GM19025 (cell line): ENCODE measurements at regions not wholly inside any gene's neighbourhood (a gene's known extent, or its start where the extent isn't known, plus 50 kb on each side); places are given as distances from the start of the nearest gene placed in this dataset.
"Not testable (repeated sequence)": the region's sequence is repeated elsewhere in the genome, so short reads cannot be mapped to it uniquely, and the experiment has no call there.

Experiments used
- ATAC-seq: cut with Tn5 transposase; IDR thresholded peaks from one replicate; pipeline ENCODE4 v1.9.1; 2021; ENCODE audit warnings: mild to moderate bottlenecking, low read depth, moderate library complexity; ENCODE audit not compliant: unreplicated experiment

GRCh38 chr10:111551001-111551400, 474.2 kb downstream of the ADRA2A start:
- ATAC-seq: no peak

GRCh38 chr10:111556666-111557065, 479.8 kb downstream of the ADRA2A start:
- ATAC-seq: no peak

DNA sequence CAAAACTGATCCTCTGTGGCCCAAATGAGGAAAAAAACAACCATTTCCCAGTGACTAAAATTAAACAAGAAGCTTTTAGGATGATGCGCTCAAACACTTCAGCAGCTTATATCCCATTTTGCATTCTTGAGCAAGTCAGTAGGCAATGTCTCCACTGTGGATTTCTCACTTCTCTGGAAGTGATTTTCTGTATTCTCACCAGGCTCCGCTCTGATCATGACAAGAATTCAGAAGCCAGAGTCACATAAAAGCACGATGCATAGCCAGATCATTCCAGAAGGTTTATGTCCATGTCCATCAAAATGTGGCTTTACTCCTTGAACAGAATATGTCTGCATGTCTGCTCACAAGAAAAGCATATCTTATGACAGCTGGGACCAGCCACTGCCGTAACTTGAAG, 481.4 kb downstream of the ADRA2A start:
- ATAC-seq: no peak

DNA sequence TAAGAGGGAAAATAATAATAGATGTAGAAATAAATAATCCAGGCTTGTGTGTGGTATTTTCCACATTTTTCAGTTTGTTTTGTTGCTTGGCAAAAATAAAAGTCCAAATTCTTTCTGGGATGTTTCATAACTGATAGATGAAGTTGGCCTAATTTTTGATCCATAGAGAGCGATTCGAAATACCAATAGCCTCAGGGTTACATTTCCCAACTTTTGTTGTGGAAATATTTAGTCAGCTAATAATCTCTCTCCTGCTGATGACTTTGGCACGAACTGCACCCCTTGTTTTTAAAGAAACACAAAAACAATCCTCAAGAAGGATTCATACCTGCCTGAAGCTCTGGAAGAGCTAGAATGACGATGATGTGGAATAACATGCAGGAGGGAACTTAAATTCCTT, 483.2 kb downstream of the ADRA2A start:
- ATAC-seq: no peak

DNA sequence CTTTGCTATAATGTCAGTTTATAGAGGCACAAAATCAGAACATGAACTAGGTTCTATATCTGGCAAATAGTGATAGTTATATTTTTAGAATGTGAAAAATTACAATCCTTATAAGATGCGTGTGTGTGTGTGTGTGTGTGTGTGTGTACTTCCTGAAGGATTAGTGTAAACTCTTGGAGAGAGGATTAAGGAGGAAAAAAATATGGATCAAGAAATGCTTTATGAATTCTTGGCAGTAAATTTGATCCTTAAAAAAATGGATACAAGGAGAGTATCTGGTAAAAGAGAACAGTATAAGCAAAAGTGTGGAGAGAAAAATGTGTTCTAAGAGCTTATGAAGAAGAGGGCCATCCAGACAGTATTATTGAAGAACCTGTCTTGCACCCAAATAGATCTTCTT, 484.3 kb downstream of the ADRA2A start:
- ATAC-seq: no peak

DNA sequence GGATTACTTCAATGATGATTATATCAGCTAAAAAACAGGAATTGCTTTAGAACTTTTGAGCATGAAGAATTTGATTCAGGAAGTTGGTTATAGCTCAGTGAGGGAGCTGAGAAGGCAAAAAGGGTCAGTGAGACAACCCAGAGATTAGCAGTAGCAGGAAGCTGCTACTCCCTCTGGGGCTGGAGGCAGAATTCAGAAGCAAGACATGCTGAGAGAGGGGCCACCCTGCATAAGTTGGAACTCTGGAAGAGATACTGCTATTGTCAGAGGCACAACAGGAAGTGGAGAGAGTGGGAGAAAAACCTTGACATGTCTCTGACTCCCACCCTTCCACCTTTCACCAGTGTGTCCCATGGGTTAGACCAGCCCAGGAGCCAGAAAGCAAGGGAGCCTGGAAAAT, 488.7 kb downstream of the ADRA2A start:
- no peak for ATAC-seq

DNA sequence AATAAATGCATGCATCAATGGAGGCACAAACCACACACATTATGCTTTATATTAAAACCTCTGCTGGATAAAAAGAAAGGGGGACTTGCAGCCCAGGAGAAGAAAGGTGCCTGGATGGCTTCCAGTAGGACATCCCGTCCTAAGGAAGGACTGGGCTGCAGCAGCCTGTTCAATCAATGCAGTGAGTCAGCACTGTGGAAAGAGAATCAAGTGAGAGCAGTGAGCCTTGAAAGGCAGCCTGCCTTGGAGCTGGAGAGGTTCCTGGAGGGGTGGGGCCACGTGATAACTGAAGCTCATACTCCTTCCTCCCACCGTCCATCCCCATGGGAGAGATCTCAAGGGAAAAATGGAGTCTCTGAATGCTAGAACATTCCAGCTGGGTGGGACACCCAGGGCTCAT, 501.2 kb downstream of the ADRA2A start:
- ATAC-seq: no peak

GRCh38 chr10:111579473-111579872, 502.6 kb downstream of the ADRA2A start:
- ATAC-seq: no peak

- no peak for ATAC-seq
These were observed 513.9 kb downstream of the ADRA2A start for GRCh38 chr10:111590703-111591102.

DNA sequence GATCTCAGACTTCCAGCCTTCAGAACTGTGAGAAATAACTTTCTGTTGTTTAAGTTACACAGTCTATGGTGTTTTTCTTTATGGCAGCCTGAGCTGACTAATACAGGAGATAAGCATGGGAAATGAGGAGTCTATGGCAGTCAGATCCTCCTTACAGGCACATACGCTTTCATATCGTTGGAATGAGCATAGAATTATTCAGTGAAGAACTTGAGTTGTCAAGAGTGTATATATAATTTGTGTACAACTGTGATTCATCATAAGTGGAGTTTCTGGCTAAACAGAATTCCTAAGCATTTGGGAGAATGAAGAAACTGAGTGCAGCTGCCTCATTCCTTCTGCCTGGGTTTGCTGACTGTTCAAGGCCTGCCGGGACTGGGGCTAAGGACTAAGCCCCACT, 516.7 kb downstream of the ADRA2A start:
- ATAC-seq: no peak

- ATAC-seq: no peak
These were observed 518.3 kb downstream of the ADRA2A start for GRCh38 chr10:111595173-111595572.

GRCh38 chr10:111598433-111599059, 521.7 kb downstream of the ADRA2A start:
- no peak for ATAC-seq

DNA sequence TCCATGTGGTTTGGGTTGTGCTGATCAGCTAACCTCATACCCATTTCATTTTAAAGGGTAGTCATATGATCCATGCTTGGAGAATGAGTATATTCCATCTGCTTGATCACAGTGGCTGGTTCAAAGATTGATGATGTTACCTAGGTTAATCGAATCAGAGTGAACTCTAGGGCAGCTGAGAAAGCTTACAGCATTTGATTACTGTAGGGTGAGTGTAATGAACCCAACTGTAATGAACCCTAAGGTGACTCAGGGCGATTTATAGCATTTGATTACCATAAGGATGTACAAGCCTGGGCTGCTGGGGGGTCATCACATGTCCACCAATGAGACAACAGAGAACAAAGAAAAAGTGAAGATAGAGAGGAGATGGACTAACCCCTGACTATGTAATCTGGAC, 523.1 kb downstream of the ADRA2A start:
- ATAC-seq: no peak

DNA sequence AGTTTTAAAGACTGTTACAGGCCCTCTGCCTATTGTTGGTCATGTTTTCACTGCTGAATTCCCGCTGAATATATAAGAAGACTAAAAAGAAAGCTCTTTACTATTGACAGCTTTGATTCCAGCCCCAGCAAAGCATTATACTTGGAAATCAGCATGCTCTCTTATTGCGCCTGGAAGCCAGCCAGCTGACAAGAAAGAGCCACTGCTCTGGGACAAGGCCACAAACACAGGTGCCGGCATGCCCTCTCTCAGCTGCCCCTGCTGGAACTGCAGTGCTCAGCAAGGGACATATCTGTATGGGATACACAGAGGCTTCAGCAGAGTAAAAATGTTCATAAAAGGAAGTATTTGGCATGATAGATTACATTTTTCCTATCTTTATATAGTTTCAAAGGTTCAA, 523.9 kb downstream of the ADRA2A start:
- ATAC-seq: no peak

DNA sequence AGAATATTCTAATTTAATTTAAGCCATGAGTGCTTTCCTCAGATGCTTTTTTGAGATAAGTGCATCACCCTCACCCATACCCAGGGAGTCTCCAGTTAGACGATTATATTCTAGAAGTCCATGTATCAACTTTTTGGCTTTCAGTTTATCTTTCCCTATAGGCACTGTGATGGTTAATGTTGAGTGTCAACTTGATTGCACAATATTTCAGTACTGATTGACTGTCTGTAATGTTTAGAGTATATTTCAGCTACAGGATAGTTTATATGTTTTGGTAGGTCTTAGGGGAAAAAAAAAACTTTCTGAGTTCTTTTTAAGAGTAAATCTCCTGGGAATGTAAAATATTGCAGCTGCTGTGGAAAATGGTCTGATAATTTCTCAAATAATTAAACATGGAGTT, 535.4 kb downstream of the ADRA2A start:
- no peak for ATAC-seq

GRCh38 chr10:111634191-111634590, 549.4 kb downstream of the GPAM start:
- ATAC-seq: no peak

- no peak for ATAC-seq
These were observed 537.5 kb downstream of the GPAM start for GRCh38 chr10:111646021-111646420.

DNA sequence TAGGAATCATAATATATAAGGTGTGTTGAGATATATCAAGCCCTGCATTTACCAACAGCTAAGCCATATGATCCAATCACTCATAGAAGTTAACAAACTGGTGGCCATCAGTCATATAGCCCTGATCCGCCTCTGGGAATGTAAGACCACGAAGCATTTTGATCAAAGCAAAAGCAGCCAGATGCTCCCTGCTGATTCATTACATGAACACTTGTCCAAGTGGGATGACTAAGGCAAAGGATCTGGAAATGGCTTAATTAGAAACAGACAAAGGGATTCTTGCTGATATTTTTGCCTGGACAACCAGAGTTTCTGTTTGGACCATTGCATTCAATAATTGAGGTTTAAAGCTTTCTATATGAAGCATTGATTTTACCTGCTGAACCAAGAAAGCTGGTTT, 535.5 kb downstream of the GPAM start:
- no peak for ATAC-seq

DNA sequence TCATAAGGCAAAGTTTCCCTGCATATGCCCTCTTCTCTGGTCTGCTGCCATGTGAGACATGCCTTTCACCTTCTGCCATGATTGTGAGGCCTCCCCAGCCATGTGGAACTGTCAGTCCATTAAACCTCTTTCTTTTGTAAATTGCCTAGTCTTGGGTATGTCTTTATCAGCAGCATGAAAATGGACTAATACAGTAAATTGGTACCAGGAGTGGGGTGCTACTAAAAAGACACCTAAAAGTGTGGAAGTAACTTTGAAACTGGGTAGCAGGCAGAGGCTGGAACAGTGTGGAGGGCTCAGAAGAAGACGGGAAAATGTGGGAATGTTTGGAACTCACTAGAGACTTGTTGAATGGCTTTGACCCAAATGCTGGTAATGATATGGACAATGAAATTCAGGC, 534.5 kb downstream of the GPAM start:
- not testable (repeated sequence) for ATAC-seq

DNA sequence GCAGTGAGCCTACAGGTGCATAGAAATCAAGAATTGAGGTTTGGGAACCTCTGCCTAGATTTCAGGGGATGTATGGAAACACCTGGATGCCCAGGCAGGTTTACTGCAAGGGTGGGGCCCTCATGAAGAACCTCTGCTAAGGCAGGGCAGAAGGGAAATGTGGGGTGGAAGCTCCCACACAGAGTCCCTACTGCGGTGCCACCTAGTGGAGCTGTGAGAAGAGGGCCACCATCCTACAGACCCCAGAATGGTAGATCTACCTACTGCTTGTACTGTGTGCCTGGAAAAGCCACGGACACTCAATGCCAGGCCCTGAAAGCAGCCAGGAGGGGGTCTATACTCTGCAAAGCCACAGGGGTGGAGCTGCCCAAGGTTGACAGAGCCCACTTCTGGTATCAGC, 533.5 kb downstream of the GPAM start:
- no peak for ATAC-seq

DNA sequence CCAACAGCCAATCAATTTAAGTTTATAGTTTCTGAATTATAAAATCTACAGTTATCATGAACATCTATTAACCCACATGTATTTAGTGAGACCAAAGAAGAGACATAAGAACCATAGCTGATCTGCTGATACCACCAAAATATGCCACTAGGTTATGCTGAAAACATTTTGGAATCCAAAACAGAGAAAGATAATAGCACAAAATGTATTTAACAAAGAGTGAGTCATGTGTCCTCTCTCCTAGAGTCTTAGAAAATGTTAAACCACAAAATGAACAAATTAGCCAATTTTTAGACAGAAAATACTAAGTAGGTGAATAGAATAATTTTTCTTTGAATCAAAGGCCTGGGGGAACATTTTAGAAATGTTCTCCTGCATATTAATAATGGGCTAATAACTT, 527.5 kb downstream of the GPAM start:
- no peak for ATAC-seq

DNA sequence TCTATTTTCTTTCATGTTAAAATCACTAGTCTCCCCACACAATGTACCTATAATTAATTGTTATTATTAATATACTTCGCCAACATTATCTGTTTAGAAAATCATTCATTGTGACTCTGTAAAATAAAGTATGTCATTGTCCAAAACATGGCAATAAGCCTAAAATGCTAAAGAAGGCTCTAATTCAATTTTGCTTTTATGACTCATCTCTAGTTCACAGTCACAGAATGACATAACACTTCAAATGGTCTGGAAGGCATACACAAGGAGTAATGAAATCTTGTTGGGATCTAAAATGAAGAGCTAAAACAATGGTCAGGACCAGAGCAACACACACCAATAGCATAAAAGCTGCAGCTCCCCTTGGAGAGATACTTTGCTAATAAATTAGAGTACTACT, 505.8 kb downstream of the GPAM start:
- ATAC-seq: no peak

GRCh38 chr10:111686796-111687195, 496.8 kb downstream of the GPAM start:
- ATAC-seq: no peak
